ENCODE measurements at regions not wholly inside any gene's neighbourhood (a gene's known extent, or its start where the extent isn't known, plus 50 kb on each side); places are given as distances from the start of the nearest gene placed in this dataset.
"Not testable (repeated sequence)": the region's sequence is repeated elsewhere in the genome, so short reads cannot be mapped to it uniquely, and the experiment has no call there.

DNA sequence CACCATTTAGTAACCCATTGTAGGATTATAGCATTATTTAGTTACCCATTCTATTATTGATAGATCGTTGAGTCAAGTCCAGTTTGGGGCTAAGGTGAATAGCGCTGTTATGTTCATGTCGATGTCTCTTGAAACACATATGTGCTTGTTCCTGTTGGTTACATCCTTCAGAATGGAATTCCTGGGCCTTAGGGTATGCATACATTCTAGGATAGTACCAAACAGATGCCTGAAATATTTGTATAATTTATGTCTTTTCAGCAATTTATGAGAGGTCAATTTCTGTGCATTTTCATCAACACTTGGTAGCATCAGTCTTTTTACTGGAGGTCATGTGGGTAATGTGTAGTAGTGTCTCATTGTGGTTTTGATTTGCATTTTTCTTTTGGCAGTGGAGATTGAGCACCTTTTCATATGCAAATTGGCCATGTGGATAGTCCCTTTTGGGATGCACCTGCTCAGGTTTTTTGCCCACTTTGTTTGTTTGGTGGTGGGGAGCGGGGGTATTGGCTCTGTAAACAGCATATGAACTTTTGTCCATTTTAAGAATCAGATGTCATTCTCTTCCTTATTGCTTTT, 104.2 kb downstream of the CDRT15L2 start:
- not testable (repeated sequence) for DNase-seq

DNA sequence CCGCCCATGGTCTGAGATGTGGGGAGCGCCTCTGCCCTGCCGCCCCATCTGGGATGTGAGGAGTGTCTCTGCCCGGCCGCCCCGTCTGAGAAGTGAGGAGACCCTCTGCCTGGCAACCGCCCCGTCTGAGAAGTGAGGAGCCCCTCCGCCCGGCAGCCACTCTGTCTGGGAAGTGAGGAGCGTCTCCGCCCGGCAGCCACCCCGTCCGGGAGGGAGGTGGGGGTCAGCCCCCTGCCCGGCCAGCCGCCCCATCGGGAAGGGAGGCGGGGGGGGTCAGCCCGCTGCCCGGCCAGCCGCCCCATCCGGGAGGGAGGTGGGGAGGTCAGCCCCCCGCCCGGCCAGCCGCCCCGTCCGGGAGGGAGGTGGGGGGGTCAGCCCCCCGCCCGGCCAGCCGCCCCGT, 105.5 kb downstream of the CDRT15L2 start:
- not testable (repeated sequence) for DNase-seq

DNA sequence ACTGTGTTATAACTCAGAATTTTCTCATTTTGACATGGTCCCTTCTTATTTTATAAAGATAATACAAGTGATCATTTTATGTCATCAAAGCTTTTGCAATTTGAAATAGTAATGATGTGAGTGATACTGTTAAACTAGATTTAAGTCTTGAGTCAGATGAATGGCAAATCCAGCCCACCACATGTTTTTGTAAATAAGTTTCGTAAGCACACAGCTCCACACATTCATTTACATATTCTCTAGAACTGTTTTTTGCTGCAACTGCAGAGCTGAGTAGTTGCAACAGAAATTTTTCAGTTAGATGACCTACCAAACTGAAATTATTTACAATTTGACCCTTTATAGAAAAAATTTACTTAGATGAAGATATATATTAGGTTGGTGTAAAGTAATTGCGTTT, 108.1 kb downstream of the CDRT15L2 start:
- DNase-seq = not testable (repeated sequence)

DNA sequence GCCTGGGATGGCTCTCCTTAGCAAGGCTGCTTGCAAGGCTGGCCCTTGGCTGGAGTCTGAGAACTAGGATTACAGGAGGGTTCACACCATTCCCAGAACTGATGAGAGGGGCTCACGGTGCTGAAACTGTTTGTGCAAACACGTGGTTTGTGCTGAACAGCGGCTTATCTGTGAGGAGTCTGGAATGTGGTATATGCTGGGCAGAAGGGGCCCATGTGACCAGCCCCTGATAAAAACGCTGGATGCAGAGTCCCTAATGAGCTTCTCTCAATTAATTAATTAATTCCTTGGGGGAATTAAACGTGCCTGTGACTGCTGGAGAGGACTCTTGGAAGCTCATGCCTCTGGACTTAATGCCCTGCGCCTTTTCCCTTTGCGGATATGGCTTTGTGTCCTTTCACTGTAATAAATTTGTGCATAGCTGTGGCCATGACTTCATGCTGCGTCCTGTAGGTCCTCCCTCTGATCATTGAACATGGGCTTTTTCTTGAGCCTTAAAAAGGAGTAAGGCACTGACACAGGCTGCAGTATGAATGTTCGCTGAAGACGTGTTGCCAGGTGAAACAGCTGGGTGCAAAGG, 109.7 kb downstream of the CDRT15L2 start:
- DNase-seq = not testable (repeated sequence)

DNA sequence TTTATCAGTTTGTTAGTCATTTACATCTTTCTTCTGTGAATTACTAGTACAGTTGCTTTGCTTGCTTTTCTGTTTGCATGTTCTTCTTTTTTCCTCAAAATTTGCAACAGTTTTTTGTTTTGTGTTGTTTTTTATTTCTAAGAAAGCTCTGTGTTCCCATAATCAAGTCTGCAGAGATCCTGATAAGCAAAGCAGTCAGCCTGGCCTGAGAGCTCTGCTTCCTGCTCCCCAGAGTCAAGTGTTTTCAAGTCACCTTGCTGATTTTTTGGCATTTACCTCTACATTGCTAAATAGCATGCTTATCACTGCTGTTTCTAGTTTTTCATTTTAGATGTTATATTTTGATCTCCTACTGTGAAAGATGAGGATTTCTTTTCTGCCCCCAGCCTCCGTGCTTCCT, 113.2 kb downstream of the CDRT15L2 start:
- DNase-seq = not testable (repeated sequence)

- DNase-seq = not testable (repeated sequence)
These were observed 116.3 kb downstream of the CDRT15L2 start for GRCh38 chr17:20695871-20696270.

GRCh38 chr17:20698463-20699206, 119.1 kb downstream of the CDRT15L2 start:
- DNase-seq = not testable (repeated sequence)

- not testable (repeated sequence) for DNase-seq
These were observed 121.0 kb downstream of the CDRT15L2 start for GRCh38 chr17:20700528-20700927.

DNA sequence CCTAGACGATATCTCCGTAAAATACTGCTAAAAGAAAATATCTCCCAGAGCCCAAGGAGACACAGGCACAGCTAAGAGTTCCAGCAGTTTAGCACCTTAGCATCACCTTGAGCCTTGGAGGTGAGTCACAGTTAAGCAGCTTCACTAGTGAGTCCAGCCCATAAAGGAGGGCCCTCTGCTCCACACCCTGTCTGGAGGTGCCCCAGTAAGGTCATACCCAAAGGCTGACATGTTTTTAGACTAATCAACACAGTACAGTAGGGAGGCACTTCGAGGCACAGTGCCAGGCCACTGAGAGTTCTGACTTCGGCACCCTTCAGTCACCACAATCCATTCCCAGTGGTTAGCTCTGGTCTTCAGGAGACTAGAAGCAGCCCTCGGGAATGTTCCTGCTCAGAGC, 121.8 kb downstream of the CDRT15L2 start:
- DNase-seq = not testable (repeated sequence)

GRCh38 chr17:20702692-20703091, 123.2 kb downstream of the CDRT15L2 start:
- DNase-seq = no peak

GRCh38 chr17:20703781-20704180, 124.3 kb downstream of the CDRT15L2 start:
- DNase-seq = no peak

GRCh38 chr17:20705186-20705585, 125.7 kb downstream of the CDRT15L2 start:
- not testable (repeated sequence) for DNase-seq

GRCh38 chr17:20706751-20707373, 127.3 kb downstream of the CDRT15L2 start:
- no peak for DNase-seq

DNA sequence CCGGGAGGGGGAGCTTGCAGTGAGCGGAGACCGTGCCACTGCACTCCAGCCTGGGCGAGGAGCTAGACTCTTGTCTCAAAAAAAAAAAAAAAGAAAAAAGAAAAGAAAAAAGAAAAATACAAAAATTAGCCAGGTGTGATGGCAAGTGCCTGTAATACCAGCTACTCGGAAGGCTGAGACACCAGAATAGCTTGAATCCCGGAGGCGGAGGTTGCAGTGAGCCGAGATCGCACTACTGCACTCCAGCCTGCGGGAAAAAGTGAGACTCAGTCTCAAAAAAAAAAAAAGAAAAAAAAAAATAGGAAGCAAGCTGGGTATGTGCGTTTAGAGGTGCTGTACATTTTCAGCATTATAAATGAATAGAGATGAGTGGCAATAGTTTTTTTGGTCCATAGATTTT, 129.3 kb downstream of the CDRT15L2 start:
- not testable (repeated sequence) for DNase-seq

DNA sequence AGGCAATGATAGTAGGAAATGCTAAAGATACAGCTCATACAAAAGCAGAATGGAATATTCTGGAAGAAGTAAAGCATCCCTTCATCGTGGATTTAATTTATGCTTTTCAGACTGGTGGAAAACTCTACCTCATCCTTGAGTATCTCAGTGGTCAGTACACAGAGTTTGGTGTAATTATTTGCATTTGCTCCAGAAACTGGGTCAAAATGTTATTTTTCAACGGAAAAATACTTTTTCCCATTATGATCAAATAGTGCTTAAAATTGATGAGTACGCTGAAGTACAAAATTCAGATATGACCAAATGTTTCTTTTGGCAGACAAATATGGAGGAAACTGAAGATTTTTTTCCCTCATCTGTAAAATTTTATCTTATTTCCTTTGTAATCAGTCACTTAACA, 137.0 kb downstream of the CDRT15L2 start:
- not testable (repeated sequence) for DNase-seq

DNA sequence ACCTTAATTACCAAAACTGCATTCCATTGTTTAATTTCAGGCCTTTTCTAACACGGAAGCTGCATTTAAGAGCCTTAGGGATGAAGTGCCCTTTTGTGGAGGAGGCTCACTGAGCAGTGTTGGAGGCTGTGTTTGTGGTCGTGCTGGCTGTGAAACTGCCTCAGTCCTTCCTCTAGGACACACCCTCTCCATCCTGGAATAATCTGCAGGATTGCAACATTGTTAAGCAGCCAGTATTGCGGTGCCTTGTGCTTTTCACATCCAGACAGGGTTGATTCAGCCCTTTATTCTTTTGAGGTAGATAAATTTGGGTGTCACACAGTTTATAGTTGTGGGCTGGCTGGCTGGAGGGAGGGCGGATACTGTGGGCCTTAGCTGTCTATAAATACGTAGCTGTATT, 141.6 kb downstream of the CDRT15L2 start:
- DNase-seq = no peak

GRCh38 chr17:20724391-20724790, 144.9 kb downstream of the CDRT15L2 start:
- not testable (repeated sequence) for DNase-seq

GRCh38 chr17:20727201-20727600, 147.7 kb downstream of the CDRT15L2 start:
- DNase-seq = not testable (repeated sequence)

DNA sequence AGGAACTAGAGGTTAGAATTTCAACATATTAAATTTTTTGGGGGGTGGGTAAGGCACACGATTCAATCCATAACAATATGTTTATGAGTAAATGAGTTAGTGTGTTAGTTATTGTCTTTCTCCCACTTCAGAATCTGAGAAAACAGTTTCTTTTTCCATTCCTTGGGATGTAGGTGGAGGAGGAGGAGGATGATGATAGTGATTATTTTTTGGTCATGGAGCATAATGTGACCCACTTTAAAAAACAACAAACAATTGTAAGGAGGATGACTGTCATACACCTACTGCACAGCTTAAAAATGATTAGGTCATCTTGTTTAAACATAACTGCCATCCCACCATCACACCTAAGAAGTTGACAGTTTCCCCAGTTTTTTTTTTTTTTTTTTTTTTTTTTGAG, 148.7 kb downstream of the CDRT15L2 start:
- no peak for DNase-seq

DNA sequence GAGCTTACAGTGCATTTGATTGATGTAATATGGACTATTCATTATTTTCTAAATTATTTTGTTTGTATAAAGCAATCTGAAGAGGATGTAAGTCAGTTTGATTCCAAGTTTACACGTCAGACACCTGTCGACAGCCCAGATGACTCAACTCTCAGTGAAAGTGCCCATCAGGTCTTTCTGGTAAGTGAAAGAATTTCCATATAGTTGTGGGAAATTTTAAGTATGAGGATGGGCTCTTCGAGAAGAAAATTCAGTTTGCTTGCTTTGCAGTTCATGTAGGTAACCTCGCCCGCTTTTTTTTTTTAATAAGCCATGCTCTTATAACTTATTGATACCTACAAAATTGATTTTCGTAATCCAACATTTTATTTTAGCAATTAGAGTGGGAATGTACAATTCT, 151.6 kb downstream of the CDRT15L2 start:
- DNase-seq = not testable (repeated sequence)

GRCh38 chr17:20733923-20734322, 154.4 kb downstream of the CDRT15L2 start:
- DNase-seq = no peak

DNA sequence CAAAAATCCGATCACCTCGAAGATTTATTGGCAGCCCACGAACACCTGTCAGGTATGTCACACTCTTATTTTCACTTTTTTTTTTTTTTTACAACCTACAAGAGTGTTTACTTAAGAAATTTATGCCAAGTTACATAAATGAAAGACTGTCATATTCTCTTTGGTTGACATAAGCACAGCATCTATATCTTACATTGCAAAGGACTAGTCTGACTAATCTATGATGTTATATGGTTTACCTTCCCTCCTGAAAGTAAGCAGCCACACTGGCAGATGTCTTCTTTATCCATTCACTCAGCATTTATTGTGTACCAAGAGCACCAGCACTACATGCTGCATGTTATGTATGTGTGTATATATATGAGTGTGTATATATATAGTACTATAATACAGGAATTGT, 156.3 kb downstream of the CDRT15L2 start:
- no peak for DNase-seq

DNA sequence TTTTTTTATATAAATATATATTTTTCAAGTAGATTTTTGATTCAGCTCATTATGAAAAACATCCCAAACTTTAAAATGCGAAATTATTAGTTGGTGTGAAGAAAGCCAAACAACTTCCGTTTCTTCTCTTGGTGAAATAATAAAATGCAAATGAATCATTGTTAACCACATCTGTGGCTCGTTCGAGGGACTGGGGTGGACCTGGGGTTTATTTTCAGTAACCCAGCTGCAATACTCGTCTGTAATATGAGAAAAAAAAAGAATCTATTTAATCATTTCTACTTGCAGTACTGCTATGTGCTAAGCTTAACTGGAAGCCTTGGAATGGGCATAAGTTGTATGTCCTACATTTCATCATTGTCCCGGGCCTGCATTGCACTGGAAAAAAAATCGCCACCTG, 158.1 kb downstream of the CDRT15L2 start:
- DNase-seq = not testable (repeated sequence)

GRCh38 chr17:20771104-20771503, 191.6 kb downstream of the CDRT15L2 start:
- DNase-seq = no peak

All from cerebellar nuclear complex (tissue), 1 donor.